CD14-positive monocyte (primary cell): ENCODE measurements at regions not wholly inside any gene's neighbourhood (a gene's known extent, or its start where the extent isn't known, plus 50 kb on each side); places are given as distances from the start of the nearest gene placed in this dataset.

Experiments
- DNase-seq, 3 donors: peaks; one replicate each; pipeline ENCODE4 v3.0.0-alpha.2; 2011 to 2022
- H2AFZ ChIP-seq: 2 replicates; pipeline ENCODE4 v1.6.0; 2012; ENCODE audit warnings: mild to moderate bottlenecking, low read depth, low read length, inconsistent platforms; ENCODE audit not compliant: insufficient read depth, poor library complexity, severe bottlenecking
- H3K27ac ChIP-seq, 2 donors: 1 replicate in 1 of 2; 2 replicates in 1 of 2; pipeline ENCODE4 v1.5.1; 2012 to 2013; ENCODE audit warnings: low read length in 2 of 2, control low read depth in 1 of 2, inconsistent platforms in 1 of 2, low read depth in 1 of 2, mild to moderate bottlenecking in 1 of 2
- H3K27me3 ChIP-seq, 2 donors: one replicate each; pipeline versions ENCODE4 v1.6.0 to v1.6.1; 2011 to 2013; ENCODE audit warnings: low read length in 2 of 2; ENCODE audit not compliant: control insufficient read depth in 2 of 2, insufficient read depth in 2 of 2
- H3K36me3 ChIP-seq, 2 donors: replicated peaks in 1 of 2; 1 replicate in 1 of 2; 2 replicates in 1 of 2; pipeline versions ENCODE4 v1.5.1 to v1.6.1; 2012 to 2013; ENCODE audit warnings: low read length in 2 of 2, control low read depth in 1 of 2, inconsistent platforms in 1 of 2, mild to moderate bottlenecking in 1 of 2; ENCODE audit not compliant: insufficient read depth in 2 of 2, control insufficient read depth in 1 of 2
- H3K4me1 ChIP-seq, 2 donors: 1 replicate in 1 of 2; 2 replicates in 1 of 2; pipeline versions ENCODE4 v1.5.1 to v1.6.1; 2012 to 2013; ENCODE audit warnings: low read length in 2 of 2, control low read depth in 1 of 2, inconsistent platforms in 1 of 2, mild to moderate bottlenecking in 1 of 2, moderate library complexity in 1 of 2; ENCODE audit not compliant: insufficient read depth in 2 of 2, control insufficient read depth in 1 of 2
- H3K4me2 ChIP-seq: replicated peaks from 2 replicates; pipeline ENCODE3; 2012; ENCODE audit warnings: low read length, moderate library complexity, mild to moderate bottlenecking; ENCODE audit not compliant: poor library complexity, severe bottlenecking; ENCODE audit errors: extremely low read depth
- H3K4me3 ChIP-seq, 3 experiments: fragments of 200-600 bp in 1 of 3; sonication (generic) in 1 of 3; replicated peaks in 1 of 3; 1 replicate in 2 of 3; 2 replicates in 1 of 3; pipeline ENCODE4 v1.5.1; 2011 to 2013; ENCODE audit warnings: low read length in 3 of 3, mild to moderate bottlenecking in 3 of 3, control low read depth in 2 of 3, low read depth in 2 of 3, inconsistent platforms in 1 of 3, moderate library complexity in 1 of 3
- H3K79me2 ChIP-seq: 2 replicates; pipeline ENCODE4 v1.6.0; 2012; ENCODE audit warnings: mild to moderate bottlenecking, control low read depth, inconsistent platforms, low read length, moderate library complexity; ENCODE audit not compliant: insufficient read depth
- H3K9ac ChIP-seq: 2 replicates; pipeline ENCODE4 v1.6.0; 2017; ENCODE audit warnings: low read length, mild to moderate bottlenecking; ENCODE audit not compliant: insufficient read depth, poor library complexity, severe bottlenecking
- H3K9me3 ChIP-seq, 2 donors: replicated peaks in 1 of 2; 1 replicate in 1 of 2; 2 replicates in 1 of 2; pipeline versions ENCODE4 v1.5.1 to v1.6.1; 2012 to 2013; ENCODE audit warnings: low read length in 2 of 2, control low read depth in 1 of 2; ENCODE audit not compliant: control insufficient read depth in 1 of 2, insufficient read depth in 1 of 2
- H4K20me1 ChIP-seq: 2 replicates; pipeline ENCODE4 v1.6.0; 2012; ENCODE audit warnings: mild to moderate bottlenecking, low read length, control low read depth, moderate library complexity; ENCODE audit not compliant: insufficient read depth
- H3K27ac Mint-ChIP-seq, 7 donors: one replicate each; pipeline ENCODE4 v1.8.0; 2020; ENCODE audit warnings: mild to moderate bottlenecking in 7 of 7, mixed read lengths in 7 of 7, moderate library complexity in 6 of 7, inconsistent platforms in 2 of 7
- H3K27me3 Mint-ChIP-seq, 3 donors: one replicate each; pipeline ENCODE4 v1.8.0; 2021 to 2022; ENCODE audit warnings: low read depth in 3 of 3, mild to moderate bottlenecking in 3 of 3, mixed read lengths in 3 of 3, moderate library complexity in 3 of 3, inconsistent platforms in 1 of 3
- H3K36me3 Mint-ChIP-seq, 2 donors: one replicate each; pipeline ENCODE4 v1.8.0; 2020; ENCODE audit warnings: mixed read lengths in 2 of 2, inconsistent platforms in 1 of 2, mild to moderate bottlenecking in 1 of 2
- H3K4me1 Mint-ChIP-seq: one replicate; pipeline ENCODE4 v1.8.0; 2020; ENCODE audit warnings: mild to moderate bottlenecking, mixed read lengths
- H3K4me3 Mint-ChIP-seq, 2 donors: one replicate each; pipeline ENCODE4 v1.8.0; 2020; ENCODE audit warnings: mild to moderate bottlenecking in 2 of 2, mixed read lengths in 2 of 2, moderate library complexity in 1 of 2
- H3K9me3 Mint-ChIP-seq, 7 donors: one replicate each; pipeline ENCODE4 v1.8.0; 2020 to 2022; ENCODE audit warnings: mixed read lengths in 7 of 7, mild to moderate bottlenecking in 6 of 7, moderate library complexity in 6 of 7, inconsistent platforms in 2 of 7
- WGBS: methylation state at CpG from one replicate; pipeline ENCODE4 v1.1.5; 2013; ENCODE audit warnings: missing lambda C conversion rate; ENCODE audit not compliant: insufficient coverage; 5-methylcytosine and 5-hydroxymethylcytosine counted together
- intact Hi-C, 2 donors: fragments of 100-400 bp; cut with micrococcal nuclease; formaldehyde crosslinking; loops; one replicate each; pipeline versions ENCODE4 v1.15.0 to v1.15.1; 2023
- TF ChIP-seq, protein P1 (sequence below): fragments of 200-600 bp; IDR thresholded peaks from one replicate; pipeline ENCODE4 v1.8.0; 2022; ENCODE audit warnings: antibody characterized with exemption, mild to moderate bottlenecking

- no peaks in the 10 kb centered on the region for H3K36me3 Mint-ChIP-seq
- Histone ChIP-seq H3K4me1 (no peaks in the 10 kb centered on the region), H3K4me3 (no peak overlapping the region), H3K9me3 (no peaks in the 10 kb centered on the region), H4K20me1 (no peaks in the 10 kb centered on the region), H3K27ac (no peak overlapping the region), H3K36me3 (no peaks in the 10 kb centered on the region), H2AFZ (no peak overlapping the region), H3K4me2 (no peak overlapping the region), H3K27me3 (no peaks in the 10 kb centered on the region), H3K79me2 (no peaks in the 10 kb centered on the region), H3K9ac (no peak overlapping the region)
- H3K4me1 Mint-ChIP-seq, result no peaks in the 10 kb centered on the region
- TF ChIP-seq, protein P1, sequence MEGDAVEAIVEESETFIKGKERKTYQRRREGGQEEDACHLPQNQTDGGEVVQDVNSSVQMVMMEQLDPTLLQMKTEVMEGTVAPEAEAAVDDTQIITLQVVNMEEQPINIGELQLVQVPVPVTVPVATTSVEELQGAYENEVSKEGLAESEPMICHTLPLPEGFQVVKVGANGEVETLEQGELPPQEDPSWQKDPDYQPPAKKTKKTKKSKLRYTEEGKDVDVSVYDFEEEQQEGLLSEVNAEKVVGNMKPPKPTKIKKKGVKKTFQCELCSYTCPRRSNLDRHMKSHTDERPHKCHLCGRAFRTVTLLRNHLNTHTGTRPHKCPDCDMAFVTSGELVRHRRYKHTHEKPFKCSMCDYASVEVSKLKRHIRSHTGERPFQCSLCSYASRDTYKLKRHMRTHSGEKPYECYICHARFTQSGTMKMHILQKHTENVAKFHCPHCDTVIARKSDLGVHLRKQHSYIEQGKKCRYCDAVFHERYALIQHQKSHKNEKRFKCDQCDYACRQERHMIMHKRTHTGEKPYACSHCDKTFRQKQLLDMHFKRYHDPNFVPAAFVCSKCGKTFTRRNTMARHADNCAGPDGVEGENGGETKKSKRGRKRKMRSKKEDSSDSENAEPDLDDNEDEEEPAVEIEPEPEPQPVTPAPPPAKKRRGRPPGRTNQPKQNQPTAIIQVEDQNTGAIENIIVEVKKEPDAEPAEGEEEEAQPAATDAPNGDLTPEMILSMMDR, result no peak
- peaks cover 0 to 7% (median 2%) of the 10 kb centered on the region in 7 donors for H3K9me3 Mint-ChIP-seq
- H3K27ac Mint-ChIP-seq, result no peak overlapping the region
- no CpG with 5 or more reads among the region's 3 CpGs for WGBS
- no peaks in the 10 kb centered on the region for H3K27me3 Mint-ChIP-seq
- DNase-seq, result no peak
- H3K4me3 Mint-ChIP-seq, result no peak overlapping the region
- intact Hi-C loops, result no loop called here
Observed at GRCh38 chr5:85671223-85671970, 946.3 kb upstream of the COX7C start.

DNA sequence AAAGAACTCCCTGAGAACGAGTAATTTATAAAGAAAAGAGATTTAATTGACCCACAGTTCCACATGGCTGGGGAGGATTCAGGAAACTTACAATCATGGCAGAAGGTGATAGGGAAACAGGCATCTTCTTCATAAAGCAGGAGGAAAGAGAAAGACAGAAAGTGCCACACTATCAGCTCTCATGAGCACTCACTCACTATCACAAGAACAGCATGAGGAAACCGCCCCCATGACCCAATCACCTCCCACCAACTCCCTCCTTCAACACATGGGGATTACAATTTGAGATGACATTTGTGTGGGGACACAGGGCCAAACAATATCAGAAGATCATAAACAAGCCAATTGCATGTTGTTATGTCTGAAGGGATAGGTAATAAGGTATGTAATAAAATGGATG is 935.9 kb upstream of the COX7C start:
- no peak overlapping the region for H3K4me3 Mint-ChIP-seq
- TF ChIP-seq, protein P1, result no peak
- no peaks in the 10 kb centered on the region for H3K9me3 Mint-ChIP-seq
- intact Hi-C loops, result no loop called here
- H3K4me3 ChIP-seq, result no peak overlapping the region
- no peaks in the 10 kb centered on the region for H3K4me1 ChIP-seq
- no peak for DNase-seq
- no peaks in the 10 kb centered on the region for H3K9me3 ChIP-seq
- H3K4me1 Mint-ChIP-seq, result no peaks in the 10 kb centered on the region
- H3K4me2 ChIP-seq, result no peak overlapping the region
- H3K36me3 ChIP-seq, result no peaks in the 10 kb centered on the region
- no peaks in the 10 kb centered on the region for H3K79me2 ChIP-seq
- no peaks in the 10 kb centered on the region for H4K20me1 ChIP-seq
- no peaks in the 10 kb centered on the region for H3K27me3 ChIP-seq
- no peak overlapping the region for H3K27ac ChIP-seq
- H2AFZ ChIP-seq, result no peak overlapping the region
- no peaks in the 10 kb centered on the region for H3K36me3 Mint-ChIP-seq
- peaks cover 0 to 2% (median 1%) of the 10 kb centered on the region in 3 donors for H3K27me3 Mint-ChIP-seq
- no peak overlapping the region for H3K9ac ChIP-seq
- no peak overlapping the region for H3K27ac Mint-ChIP-seq
- no CpG with 5 or more reads among the region's 2 CpGs for WGBS
